HEK293T (cell line): ENCODE measurements at regions not wholly inside any gene's neighbourhood (a gene's known extent, or its start where the extent isn't known, plus 50 kb on each side); places are given as distances from the start of the nearest gene placed in this dataset.

Source experiments
- BHLHE40 ChIP-seq: fragments of 450-650 bp; IDR thresholded peaks from 2 replicates; pipeline ENCODE4 v1.6.1; 2016; ENCODE audit warnings: mild to moderate bottlenecking, moderate library complexity, borderline replicate concordance
- FOXM1 ChIP-seq: fragments of 450-650 bp; IDR thresholded peaks from 2 replicates; pipeline ENCODE4 v1.6.1; 2017; ENCODE audit warnings: mild to moderate bottlenecking, borderline replicate concordance
- SP1 ChIP-seq: fragments of 450-650 bp; IDR thresholded peaks from 2 replicates; pipeline ENCODE4 v1.6.1; 2017

GRCh38 chr5:6246820-6247437 lies 131.4 kb downstream of the MED10 start:
- TF ChIP-seq FOXM1 (no peak), BHLHE40 (no peak), SP1 (no peak)
